Tibial nerve (tissue), 4 donors: ENCODE measurements at regions not wholly inside any gene's neighbourhood (a gene's known extent, or its start where the extent isn't known, plus 50 kb on each side); places are given as distances from the start of the nearest gene placed in this dataset.

Experiments used
- EP300 ChIP-seq, 2 donors: sonication (generic); formaldehyde crosslinking; IDR thresholded peaks; one replicate each; pipeline ENCODE4 v1.6.1; 2017; ENCODE audit warnings: antibody characterized with exemption in 2 of 2, mild to moderate bottlenecking in 1 of 2
- POLR2A ChIP-seq, 2 donors: fragments of 450-650 bp; IDR thresholded peaks; one replicate each; pipeline ENCODE4 v1.6.1; 2017; ENCODE audit warnings: antibody characterized with exemption in 2 of 2, mild to moderate bottlenecking in 2 of 2, moderate library complexity in 2 of 2
- TF ChIP-seq, protein P1 (sequence below), 5 experiments: fragments of 200-600 bp in 3 of 5; fragments of 450-650 bp in 2 of 5; sonication (generic) in 3 of 5; IDR thresholded peaks; one replicate each; pipeline ENCODE4 v1.5.1; 2016 to 2019; ENCODE audit warnings: antibody characterized with exemption in 5 of 5, mild to moderate bottlenecking in 3 of 5, moderate library complexity in 2 of 5

GRCh38 chr2:66815886-66816285, 381.0 kb downstream of the MEIS1 start:
- TF ChIP-seq, protein P1, sequence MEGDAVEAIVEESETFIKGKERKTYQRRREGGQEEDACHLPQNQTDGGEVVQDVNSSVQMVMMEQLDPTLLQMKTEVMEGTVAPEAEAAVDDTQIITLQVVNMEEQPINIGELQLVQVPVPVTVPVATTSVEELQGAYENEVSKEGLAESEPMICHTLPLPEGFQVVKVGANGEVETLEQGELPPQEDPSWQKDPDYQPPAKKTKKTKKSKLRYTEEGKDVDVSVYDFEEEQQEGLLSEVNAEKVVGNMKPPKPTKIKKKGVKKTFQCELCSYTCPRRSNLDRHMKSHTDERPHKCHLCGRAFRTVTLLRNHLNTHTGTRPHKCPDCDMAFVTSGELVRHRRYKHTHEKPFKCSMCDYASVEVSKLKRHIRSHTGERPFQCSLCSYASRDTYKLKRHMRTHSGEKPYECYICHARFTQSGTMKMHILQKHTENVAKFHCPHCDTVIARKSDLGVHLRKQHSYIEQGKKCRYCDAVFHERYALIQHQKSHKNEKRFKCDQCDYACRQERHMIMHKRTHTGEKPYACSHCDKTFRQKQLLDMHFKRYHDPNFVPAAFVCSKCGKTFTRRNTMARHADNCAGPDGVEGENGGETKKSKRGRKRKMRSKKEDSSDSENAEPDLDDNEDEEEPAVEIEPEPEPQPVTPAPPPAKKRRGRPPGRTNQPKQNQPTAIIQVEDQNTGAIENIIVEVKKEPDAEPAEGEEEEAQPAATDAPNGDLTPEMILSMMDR (IDR thresholded peaks at IDR 0.05) = no peak
- TF ChIP-seq EP300 (IDR thresholded peaks at IDR 0.05) (no peak), POLR2A (IDR thresholded peaks at IDR 0.05) (no peak)
